Spleen (tissue), 11 donors: ENCODE measurements at regions not wholly inside any gene's neighbourhood (a gene's known extent, or its start where the extent isn't known, plus 50 kb on each side); places are given as distances from the start of the nearest gene placed in this dataset.

Source experiments
- DNase-seq: peaks from one replicate; pipeline ENCODE4 v3.0.0-alpha.2; 2020
- H3K27ac ChIP-seq, 8 donors: fragments of 200-600 bp; sonication (generic) in 7 of 8; 1 replicate in 4 of 8; 2 replicates in 4 of 8; pipeline versions ENCODE4 v1.5.0 to v1.8.0; 2016 to 2021; ENCODE audit warnings: inconsistent platforms in 4 of 8, mild to moderate bottlenecking in 4 of 8, moderate library complexity in 1 of 8
- H3K27me3 ChIP-seq, 7 donors: fragments of 200-600 bp; sonication (generic) in 6 of 7; replicated peaks in 1 of 7; 1 replicate in 4 of 7; 2 replicates in 3 of 7; pipeline versions ENCODE4 v1.5.0 to v1.8.0; 2016 to 2021; ENCODE audit warnings: inconsistent platforms in 3 of 7, mild to moderate bottlenecking in 1 of 7
- H3K36me3 ChIP-seq, 6 donors: fragments of 200-600 bp; sonication (generic) in 5 of 6; 1 replicate in 4 of 6; 2 replicates in 2 of 6; pipeline versions ENCODE4 v1.5.0 to v1.8.0; 2016 to 2021; ENCODE audit warnings: inconsistent platforms in 2 of 6
- H3K4me1 ChIP-seq, 6 donors: fragments of 200-600 bp; sonication (generic) in 5 of 6; 1 replicate in 3 of 6; 2 replicates in 3 of 6; pipeline versions ENCODE4 v1.5.0 to v1.8.0; 2016 to 2021; ENCODE audit warnings: inconsistent platforms in 3 of 6
- H3K4me3 ChIP-seq, 8 donors: fragments of 200-600 bp; sonication (generic) in 7 of 8; 1 replicate in 4 of 8; 2 replicates in 4 of 8; pipeline versions ENCODE4 v1.5.0 to v1.8.0; 2016 to 2021; ENCODE audit warnings: inconsistent platforms in 4 of 8, mild to moderate bottlenecking in 4 of 8, moderate library complexity in 2 of 8
- H3K9me3 ChIP-seq, 8 donors: fragments of 200-600 bp; sonication (generic) in 7 of 8; 1 replicate in 4 of 8; 2 replicates in 4 of 8; pipeline versions ENCODE4 v1.5.0 to v1.8.0; 2016 to 2021; ENCODE audit warnings: inconsistent platforms in 4 of 8
- CTCF ChIP-seq, 11 experiments: fragments of 200-600 bp in 7 of 11; fragments of 450-650 bp in 4 of 11; sonication (generic) in 4 of 11; IDR thresholded peaks in 8 of 11; conservative IDR thresholded peaks in 3 of 11; 1 replicate in 7 of 11; 2 replicates in 4 of 11; pipeline versions ENCODE4 v1.4.0 to v1.8.0; 2016 to 2021; ENCODE audit warnings: antibody characterized with exemption in 11 of 11, inconsistent platforms in 4 of 11, mild to moderate bottlenecking in 1 of 11
- POLR2A ChIP-seq, 3 donors: fragments of 450-650 bp; IDR thresholded peaks; one replicate each; pipeline ENCODE4 v1.5.1; 2017; ENCODE audit warnings: antibody characterized with exemption in 3 of 3, mild to moderate bottlenecking in 1 of 3
- POLR2AphosphoS5 ChIP-seq, 3 donors: sonication (generic); formaldehyde crosslinking; IDR thresholded peaks; one replicate each; pipeline ENCODE4 v1.5.1; 2017; ENCODE audit warnings: antibody characterized with exemption in 3 of 3
- WGBS, 5 donors: extraction: QIAGEN DNeasy Blood & Tissue Kit in 3 of 5; methylation state at CpG; one replicate each; pipeline versions ENCODE4 v1.1.5 to v1.1.7; 2013 to 2018; 5-methylcytosine and 5-hydroxymethylcytosine counted together
- intact Hi-C: fragments of 100-400 bp; cut with DNase I; formaldehyde crosslinking; loops from one replicate; pipeline ENCODE4 v1.15.0; 2023; ENCODE audit warnings: low total_unique reads
- donor health status: healthy with polysubstance abuse.
- donor health status: DM: no; HTN: no; CAD: no; lungs with moderate emphysema.
- donor health status: DM: no; HTN: no; CAD: no.
- donor health status: Bipolar disorder and iron deficiency.
- donor health status: healthy.
- donor health status: DM: no; HTN: no; CAD: no.
- donor health status: DM: yes; HTN: yes; CAD: no.

GRCh38 chr16:86961171-86961601 is 356.0 kb downstream of the C16orf95 start:
- peaks cover 0 to 88% (median 7%) of the 10 kb centered on the region in 7 donors for H3K27me3 ChIP-seq
- WGBS, 5 donors, result 79 to 82% (median 80%) methylated on average over 17 of the region's 17 CpGs
- intact Hi-C loops, result no loop called here

GRCh38 chr16:86962259-86962658 is 354.9 kb downstream of the C16orf95 start:
- intact Hi-C loops, result no loop called here
- H3K4me1 ChIP-seq, result peaks cover 0 to 12% (median 3%) of the 10 kb centered on the region in 6 donors
- WGBS, 5 donors, result 72 to 85% (median 77%) methylated on average over 7 of the region's 7 CpGs
- H3K36me3 ChIP-seq, result no peaks in the 10 kb centered on the region
- H3K27me3 ChIP-seq, result peaks cover 0 to 78% (median 7%) of the 10 kb centered on the region in 7 donors
- H3K9me3 ChIP-seq, result no peaks in the 10 kb centered on the region
- TF ChIP-seq CTCF (IDR thresholded peaks at IDR 0.05 in 8 of 11, conservative IDR thresholded peaks at IDR 0.05 in 3 of 11) (no peak), POLR2A (IDR thresholded peaks at IDR 0.05) (no peak)
- no peak overlapping the region for H3K4me3 ChIP-seq
- H3K27ac ChIP-seq, result no peak overlapping the region
- DNase-seq, result no peak

More at GRCh38 chr16:86961171-86961601, 356.0 kb downstream of the C16orf95 start:
- no peak overlapping the region for H3K4me3 ChIP-seq
- H3K9me3 ChIP-seq, result no peaks in the 10 kb centered on the region
- no peak overlapping the region for H3K27ac ChIP-seq
- H3K4me1 ChIP-seq, result peaks cover 0 to 19% (median 7%) of the 10 kb centered on the region in 6 donors
- DNase-seq, result no peak
- TF ChIP-seq CTCF (IDR thresholded peaks at IDR 0.05 in 8 of 11, conservative IDR thresholded peaks at IDR 0.05 in 3 of 11), result no peak
- TF ChIP-seq POLR2AphosphoS5 (IDR thresholded peaks at IDR 0.05), result no peak
- no peak for TF ChIP-seq POLR2A (IDR thresholded peaks at IDR 0.05)
- no peaks in the 10 kb centered on the region for H3K36me3 ChIP-seq

- peaks cover 0 to 12% (median 3%) of the 10 kb centered on the region in 6 donors for H3K4me1 ChIP-seq
- 87 to 97% (median 92%) methylated on average over 11 of the region's 11 CpGs for WGBS, 5 donors
- no peaks in the 10 kb centered on the region for H3K9me3 ChIP-seq
Measured at GRCh38 chr16:86962913-86963312, 354.3 kb downstream of the C16orf95 start.

More at GRCh38 chr16:86962913-86963312, 354.3 kb downstream of the C16orf95 start:
- no peak for DNase-seq
- intact Hi-C loops, result no loop called here
- TF ChIP-seq CTCF (IDR thresholded peaks at IDR 0.05 in 8 of 11, conservative IDR thresholded peaks at IDR 0.05 in 3 of 11) (no peak), POLR2A (IDR thresholded peaks at IDR 0.05) (no peak), POLR2AphosphoS5 (IDR thresholded peaks at IDR 0.05) (no peak)
- no peak overlapping the region for H3K27ac ChIP-seq
- no peaks in the 10 kb centered on the region for H3K36me3 ChIP-seq
- no peak overlapping the region for H3K4me3 ChIP-seq
- H3K27me3 ChIP-seq, result peaks cover 0 to 71% (median 7%) of the 10 kb centered on the region in 7 donors
